HG02678 (cell line): ENCODE measurements at regions not wholly inside any gene's neighbourhood (a gene's known extent, or its start where the extent isn't known, plus 50 kb on each side); places are given as distances from the start of the nearest gene placed in this dataset.
"Not testable (repeated sequence)": the region's sequence is repeated elsewhere in the genome, so short reads cannot be mapped to it uniquely, and the experiment has no call there.

Experiments
- ATAC-seq: cut with Tn5 transposase; IDR thresholded peaks from one replicate; pipeline ENCODE4 v1.9.1; 2021; ENCODE audit warnings: mild to moderate bottlenecking, moderate library complexity; ENCODE audit not compliant: unreplicated experiment

- no peak for ATAC-seq
These were observed 249.5 kb downstream of the PRELID2 start for GRCh38 chr5:145585443-145586148.

- no peak for ATAC-seq
These were observed 255.8 kb downstream of the PRELID2 start for GRCh38 chr5:145579301-145579700.

- no peak for ATAC-seq
These were observed 260.1 kb downstream of the PRELID2 start for GRCh38 chr5:145574889-145575573.

GRCh38 chr5:145568581-145568980, 266.6 kb downstream of the PRELID2 start:
- ATAC-seq = no peak

- ATAC-seq = no peak
These were observed 272.2 kb downstream of the PRELID2 start for GRCh38 chr5:145562931-145563330.

GRCh38 chr5:145558288-145558687, 276.9 kb downstream of the PRELID2 start:
- no peak for ATAC-seq

- no peak for ATAC-seq
These were observed 277.8 kb downstream of the PRELID2 start for GRCh38 chr5:145557345-145557744.

GRCh38 chr5:145554399-145554798, 280.7 kb downstream of the PRELID2 start:
- no peak for ATAC-seq

GRCh38 chr5:145553177-145553576, 282.0 kb downstream of the PRELID2 start:
- ATAC-seq = no peak

GRCh38 chr5:145551714-145552113, 283.4 kb downstream of the PRELID2 start:
- ATAC-seq = no peak

GRCh38 chr5:145548097-145548496, 287.0 kb downstream of the PRELID2 start:
- ATAC-seq = no peak

- ATAC-seq = no peak
These were observed 290.7 kb downstream of the PRELID2 start for GRCh38 chr5:145544401-145544800.

GRCh38 chr5:145543968-145544367, 291.2 kb downstream of the PRELID2 start:
- ATAC-seq = no peak

- ATAC-seq = no peak
These were observed 294.8 kb downstream of the PRELID2 start for GRCh38 chr5:145540375-145540774.

GRCh38 chr5:145539201-145539600, 295.9 kb downstream of the PRELID2 start:
- no peak for ATAC-seq

GRCh38 chr5:145536133-145536532, 299.0 kb downstream of the PRELID2 start:
- ATAC-seq = no peak

- ATAC-seq = no peak
These were observed 304.0 kb downstream of the PRELID2 start for GRCh38 chr5:145531038-145531734.

GRCh38 chr5:145521523-145521922, 313.6 kb downstream of the PRELID2 start:
- ATAC-seq = no peak

- ATAC-seq = no peak
These were observed 314.1 kb downstream of the PRELID2 start for GRCh38 chr5:145521066-145521465.

GRCh38 chr5:145520335-145520734, 314.8 kb downstream of the PRELID2 start:
- ATAC-seq = no peak

GRCh38 chr5:145517588-145517987, 317.6 kb downstream of the PRELID2 start:
- not testable (repeated sequence) for ATAC-seq

GRCh38 chr5:145511351-145511750, 323.8 kb downstream of the PRELID2 start:
- no peak for ATAC-seq
